Neutrophil (primary cell): ENCODE measurements at regions not wholly inside any gene's neighbourhood (a gene's known extent, or its start where the extent isn't known, plus 50 kb on each side); places are given as distances from the start of the nearest gene placed in this dataset.

ENCODE experiments used
- H3K27ac ChIP-seq: fragments of 200-600 bp; sonication (generic); 2 replicates; pipeline ENCODE4 v1.5.1; 2016; ENCODE audit warnings: mild to moderate bottlenecking, moderate library complexity
- H3K27me3 ChIP-seq: fragments of 200-600 bp; sonication (generic); 2 replicates; pipeline ENCODE4 v1.6.0; 2016; ENCODE audit warnings: mild to moderate bottlenecking
- H3K36me3 ChIP-seq: fragments of 200-600 bp; sonication (generic); 2 replicates; pipeline ENCODE4 v1.5.1; 2017
- H3K4me1 ChIP-seq, 2 experiments: fragments of 200-600 bp in 1 of 2; sonication (generic) in 1 of 2; 1 replicate in 1 of 2; 2 replicates in 1 of 2; pipeline versions ENCODE4 v1.5.1 to v1.6.1; 2013 to 2016; ENCODE audit warnings: low read depth in 1 of 2, low read length in 1 of 2, mild to moderate bottlenecking in 1 of 2, moderate library complexity in 1 of 2; ENCODE audit not compliant: control insufficient read depth in 1 of 2, insufficient read depth in 1 of 2
- H3K4me3 ChIP-seq, 2 experiments: fragments of 200-600 bp in 1 of 2; sonication (generic) in 1 of 2; 1 replicate in 1 of 2; 2 replicates in 1 of 2; pipeline ENCODE4 v1.5.1; 2013 to 2016; ENCODE audit warnings: low read depth in 1 of 2, low read length in 1 of 2, mild to moderate bottlenecking in 1 of 2, moderate library complexity in 1 of 2
- H3K9me3 ChIP-seq: fragments of 200-600 bp; sonication (generic); 2 replicates; pipeline ENCODE4 v1.5.1; 2016
- CTCF ChIP-seq: fragments of 200-600 bp; sonication (generic); IDR thresholded peaks from 2 replicates; pipeline ENCODE4 v1.5.1; 2016; ENCODE audit warnings: antibody characterized with exemption

GRCh38 chr18:26650310-26651268 lies 102.2 kb upstream of the KCTD1 start:
- Histone ChIP-seq H3K9me3 (no peaks in the 10 kb centered on the region), H3K4me1 (peaks cover 0 to 2% of the 10 kb centered on the region in 2 experiments), H3K27me3 (peaks cover 100% of the 10 kb centered on the region), H3K36me3 (no peaks in the 10 kb centered on the region), H3K4me3 (no peak overlapping the region), H3K27ac (no peak overlapping the region)
- TF ChIP-seq CTCF = no peak

- Histone ChIP-seq H3K27ac (no peak overlapping the region), H3K27me3 (peaks cover 100% of the 10 kb centered on the region), H3K36me3 (no peaks in the 10 kb centered on the region), H3K4me3 (no peak overlapping the region), H3K4me1 (no peaks in the 10 kb centered on the region), H3K9me3 (no peaks in the 10 kb centered on the region)
- TF ChIP-seq CTCF = no peak
These were observed 100.8 kb upstream of the KCTD1 start for GRCh38 chr18:26649193-26649543.

- Histone ChIP-seq H3K4me1 (no peaks in the 10 kb centered on the region), H3K27me3 (peaks cover 100% of the 10 kb centered on the region), H3K27ac (no peak overlapping the region), H3K36me3 (no peaks in the 10 kb centered on the region), H3K9me3 (no peaks in the 10 kb centered on the region), H3K4me3 (no peak overlapping the region)
- TF ChIP-seq CTCF = no peak
These were observed 100.3 kb upstream of the KCTD1 start for GRCh38 chr18:26648509-26649192.

GRCh38 chr18:26646901-26647300 lies 98.5 kb upstream of the KCTD1 start:
- H3K27ac ChIP-seq = no peak overlapping the region
- H3K27me3 ChIP-seq = peaks cover 98% of the 10 kb centered on the region
- H3K4me3 ChIP-seq = no peak overlapping the region
- H3K36me3 ChIP-seq = no peaks in the 10 kb centered on the region
- TF ChIP-seq CTCF = no peak
- H3K9me3 ChIP-seq = no peaks in the 10 kb centered on the region
- H3K4me1 ChIP-seq = peaks cover 0 to 3% of the 10 kb centered on the region in 2 experiments

- H3K4me1 ChIP-seq = peaks cover 0 to 3% of the 10 kb centered on the region in 2 experiments
- H3K4me3 ChIP-seq = no peak overlapping the region
- TF ChIP-seq CTCF = no peak
- peaks cover 96% of the 10 kb centered on the region for H3K27me3 ChIP-seq
- no peaks in the 10 kb centered on the region for H3K9me3 ChIP-seq
- H3K27ac ChIP-seq = peak overlapping the region; percentile 56
- H3K36me3 ChIP-seq = no peaks in the 10 kb centered on the region
These were observed 94.3 kb upstream of the KCTD1 start for GRCh38 chr18:26642440-26643348.
